ENCODE measurements at regions not wholly inside any gene's neighbourhood (a gene's known extent, or its start where the extent isn't known, plus 50 kb on each side); places are given as distances from the start of the nearest gene placed in this dataset.
A peak's percentile ranks its signal among the peaks of the same experiment; 100 is the strongest.
"Not testable (repeated sequence)": the region's sequence is repeated elsewhere in the genome, so short reads cannot be mapped to it uniquely, and the experiment has no call there.

DNA sequence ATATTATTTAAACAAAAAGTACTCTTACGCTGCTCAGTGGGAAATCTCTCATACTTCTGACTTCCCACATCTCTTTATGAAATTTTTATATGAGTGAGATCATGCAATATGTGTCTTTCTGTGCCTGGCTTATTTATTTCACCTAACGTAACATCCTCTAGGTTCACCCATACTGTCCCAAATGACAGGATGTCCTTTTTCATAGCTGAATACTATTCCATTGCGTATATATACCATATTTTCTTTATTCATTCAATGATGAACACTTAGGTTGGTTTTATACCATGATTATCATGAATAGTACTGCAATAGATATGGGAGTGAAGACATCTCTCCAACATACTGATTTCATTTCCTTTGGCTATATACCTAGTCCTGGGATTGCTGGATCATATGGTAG lies 57.8 kb upstream of the TPP2 start:
- intact Hi-C loops (cut with DNase I), result no loop called here
- no peak for DNase-seq (ENCODE audit: low spot score)

DNA sequence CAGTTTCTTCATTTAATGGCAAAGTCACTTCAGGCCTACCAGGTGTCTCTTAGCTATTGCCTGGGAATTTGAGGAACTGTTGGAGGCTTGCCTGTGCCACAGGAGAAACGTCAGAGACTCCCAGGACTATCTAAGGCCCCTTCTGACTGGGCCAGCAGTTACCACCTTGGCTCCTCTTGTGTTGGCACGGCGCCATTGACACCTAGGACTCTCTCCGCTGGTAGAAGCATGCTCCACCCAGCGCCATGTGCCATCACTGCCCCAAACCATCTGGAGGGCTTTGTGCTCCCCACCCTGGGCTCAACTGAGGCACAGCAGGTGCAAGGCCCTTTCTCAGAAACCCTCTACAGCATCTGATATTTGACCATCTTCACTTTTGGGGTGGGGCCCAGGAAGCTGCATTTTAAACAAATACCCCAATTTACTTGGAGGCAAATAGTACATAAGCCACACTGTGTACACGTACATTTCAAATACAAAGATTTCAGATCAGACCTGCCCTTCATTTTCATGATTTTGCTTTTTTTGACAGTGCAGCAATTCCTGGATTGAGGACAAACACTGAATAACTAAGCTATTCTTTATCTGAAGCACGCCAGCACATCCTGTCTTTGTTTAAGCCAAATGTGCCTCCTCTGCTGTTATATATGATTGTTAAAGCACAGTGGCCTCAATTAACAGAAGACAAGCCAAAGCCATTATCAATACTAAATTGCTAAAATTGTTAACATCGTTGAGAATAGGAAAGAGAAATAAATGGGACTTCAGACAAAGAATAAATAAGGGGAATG lies 59.9 kb upstream of the TPP2 start:
- peak; percentile 69 for DNase-seq (ENCODE audit: low spot score)
- intact Hi-C loops (cut with DNase I), result no loop called here

DNA sequence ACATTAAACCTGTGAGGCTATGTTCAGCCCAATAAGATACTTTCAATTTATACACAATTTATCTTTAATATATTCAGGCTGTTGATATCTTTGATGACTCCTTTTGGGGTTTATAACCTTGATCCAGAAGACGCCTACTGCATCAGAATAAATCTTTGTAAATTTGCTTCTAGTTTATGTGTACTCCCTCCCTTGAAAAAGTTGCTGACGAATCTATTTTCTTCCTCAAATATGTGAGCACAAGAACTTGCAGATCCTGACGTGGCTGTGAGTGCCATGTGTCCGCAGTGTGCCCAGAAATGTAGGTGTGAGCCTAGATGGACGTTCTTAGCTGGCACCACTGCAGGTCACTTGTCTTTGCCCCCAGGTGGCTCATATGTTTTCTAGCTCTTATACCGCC lies 60.6 kb upstream of the TPP2 start:
- intact Hi-C loops (cut with DNase I), result no loop called here
- DNase-seq (ENCODE audit: low spot score), result no peak

DNA sequence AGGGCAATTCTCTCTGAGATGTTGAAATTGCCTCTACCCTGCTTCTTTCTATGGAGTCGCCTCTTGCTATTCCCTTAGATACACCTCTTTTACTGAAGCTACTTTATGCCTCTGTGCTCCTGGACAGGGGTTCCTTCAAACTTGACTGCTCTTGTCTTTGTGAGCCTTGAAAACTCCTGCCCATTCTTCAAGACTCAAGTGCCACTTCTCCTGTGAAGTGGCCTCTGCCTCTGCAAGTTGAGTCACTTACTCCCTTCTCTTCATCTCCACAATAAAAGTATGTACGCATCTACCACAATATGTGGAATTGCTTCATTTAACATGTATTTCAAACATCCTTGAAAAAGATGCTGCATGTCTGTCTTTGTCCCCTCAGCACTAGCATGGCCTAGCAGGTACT lies 66.0 kb upstream of the TPP2 start:
- no peak for DNase-seq (ENCODE audit: low spot score)
- intact Hi-C loops (cut with DNase I), result no loop called here

DNA sequence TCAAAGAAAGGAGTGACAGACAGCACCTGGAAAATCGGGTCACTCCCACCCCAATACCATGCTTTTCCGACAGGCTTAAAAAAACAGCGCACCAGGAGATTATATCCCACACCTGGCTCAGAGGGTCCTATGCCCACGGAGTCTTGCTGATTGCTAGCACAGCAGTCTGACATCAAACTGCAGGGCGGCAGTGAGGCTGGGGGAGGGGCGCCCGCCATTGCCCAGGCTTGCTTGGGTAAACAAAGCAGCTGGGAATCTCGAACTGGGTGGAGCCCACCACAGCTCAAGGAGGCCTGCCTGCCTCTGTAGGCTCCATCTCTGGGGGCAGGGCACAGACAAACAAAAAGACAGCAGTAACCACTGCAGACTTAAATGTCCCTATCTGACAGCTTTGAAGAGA lies 74.5 kb upstream of the TPP2 start:
- intact Hi-C loops (cut with DNase I); DNase-seq (ENCODE audit: low spot score): not testable (repeated sequence)

DNA sequence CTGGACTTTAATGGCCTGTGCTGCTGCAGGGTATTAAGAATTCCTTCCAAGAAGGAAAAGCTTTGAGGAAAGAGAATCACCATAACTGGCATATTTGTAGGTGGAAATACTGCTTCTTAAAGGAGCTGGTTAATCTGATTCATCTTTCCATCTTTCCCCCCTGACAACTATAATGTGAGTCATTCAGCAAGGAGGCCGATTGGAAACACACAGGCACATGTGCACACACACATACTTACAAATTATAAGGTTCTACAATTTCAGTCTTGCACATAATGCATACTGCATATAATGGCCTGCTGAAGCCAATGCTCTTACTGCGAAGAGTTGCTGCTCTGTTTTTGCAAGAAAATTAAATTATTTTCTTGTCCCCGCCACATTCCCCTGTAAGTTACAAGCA lies 78.8 kb upstream of the TPP2 start:
- intact Hi-C loops (cut with DNase I), result no loop called here
- DNase-seq (ENCODE audit: low spot score), result no peak

DNA sequence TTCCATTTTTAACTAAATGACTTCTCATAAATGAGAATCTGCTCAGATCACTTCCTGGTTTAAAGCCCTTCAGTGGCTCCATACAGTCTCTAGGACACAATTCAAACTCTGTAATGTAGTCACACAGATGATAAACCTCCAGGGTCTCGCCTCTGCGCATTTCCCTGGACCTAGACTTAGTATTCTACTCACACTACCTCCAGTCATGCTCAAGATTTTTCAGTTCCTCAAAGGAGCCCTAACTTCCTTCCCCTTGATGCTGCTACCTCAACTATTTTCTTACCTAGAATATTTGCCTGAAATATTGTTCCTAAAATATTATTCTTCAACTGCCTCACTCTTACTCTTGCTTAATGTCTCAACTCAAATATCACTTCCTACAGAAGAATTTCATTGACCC lies 86.7 kb upstream of the TPP2 start:
- DNase-seq (ENCODE audit: low spot score), result no peak
- intact Hi-C loops (cut with DNase I), result no loop called here

DNA sequence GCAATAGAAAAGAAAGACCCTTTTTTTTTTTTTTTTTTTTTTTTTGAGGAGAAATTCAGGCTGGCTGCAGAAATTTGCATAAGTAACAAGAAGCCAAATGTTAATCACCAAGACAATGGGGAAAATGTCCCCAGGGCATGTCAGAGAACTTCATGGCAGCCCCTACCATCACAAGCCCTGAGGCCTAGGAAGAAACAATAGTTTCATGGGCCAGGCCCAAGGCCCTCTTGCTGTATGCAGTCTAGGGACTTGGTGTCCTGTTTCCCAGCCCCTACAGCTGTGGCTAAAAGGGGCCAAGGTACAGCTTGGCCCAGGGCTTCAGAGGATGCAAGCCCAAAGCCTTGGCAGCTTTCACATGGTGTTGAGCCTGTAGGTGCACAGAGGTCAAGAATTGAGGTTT lies 88.4 kb upstream of the TPP2 start:
- intact Hi-C loops (cut with DNase I), result no loop called here
- DNase-seq (ENCODE audit: low spot score), result no peak

DNA sequence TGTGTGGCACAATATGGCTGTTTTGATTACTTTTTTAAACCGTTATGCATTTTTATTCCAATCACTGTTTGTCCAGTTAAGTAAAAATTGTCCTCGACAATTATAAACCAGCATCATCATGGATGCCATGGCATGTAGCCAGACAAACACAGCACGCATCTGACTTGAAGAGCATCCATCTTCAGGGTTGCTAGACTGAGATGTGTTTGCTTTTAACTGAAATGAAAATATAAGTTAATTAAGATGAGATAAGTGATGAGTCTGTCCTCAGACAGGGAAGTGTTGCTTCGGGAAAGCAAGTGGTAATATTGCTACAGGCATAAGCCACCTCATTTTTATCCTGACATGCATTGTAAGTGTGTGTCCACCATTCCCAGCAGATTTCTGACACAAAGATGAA lies 92.8 kb upstream of the TPP2 start:
- DNase-seq (ENCODE audit: low spot score), result no peak
- intact Hi-C loops (cut with DNase I), result no loop called here

DNA sequence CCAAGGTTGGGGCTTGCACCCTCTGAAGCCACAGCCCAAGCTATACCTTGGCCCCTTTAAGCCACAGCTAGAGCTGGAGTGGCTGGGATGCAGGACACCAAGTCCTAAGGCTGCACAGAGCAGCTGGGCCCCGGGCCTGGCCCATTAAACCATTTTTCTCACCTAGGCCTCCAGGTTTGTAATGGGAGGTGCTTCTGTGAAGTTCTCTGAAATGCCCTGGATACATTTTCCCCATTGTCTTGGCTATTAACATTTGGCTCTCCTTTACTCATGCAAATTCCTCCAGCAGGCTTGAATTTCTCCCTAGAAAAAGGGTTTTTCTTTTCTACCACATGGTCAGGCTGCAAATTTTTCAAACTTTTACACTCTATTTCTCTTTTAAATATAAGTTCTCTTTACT lies 93.8 kb upstream of the FGF14 start:
- intact Hi-C loops (cut with DNase I), result loop anchor here in 1 of 2 donors (5.0 kb wide), 1 partner anchor 703 kb away; no protein-coding TSS in a partner anchor
- DNase-seq (ENCODE audit: low spot score), result no peak

DNA sequence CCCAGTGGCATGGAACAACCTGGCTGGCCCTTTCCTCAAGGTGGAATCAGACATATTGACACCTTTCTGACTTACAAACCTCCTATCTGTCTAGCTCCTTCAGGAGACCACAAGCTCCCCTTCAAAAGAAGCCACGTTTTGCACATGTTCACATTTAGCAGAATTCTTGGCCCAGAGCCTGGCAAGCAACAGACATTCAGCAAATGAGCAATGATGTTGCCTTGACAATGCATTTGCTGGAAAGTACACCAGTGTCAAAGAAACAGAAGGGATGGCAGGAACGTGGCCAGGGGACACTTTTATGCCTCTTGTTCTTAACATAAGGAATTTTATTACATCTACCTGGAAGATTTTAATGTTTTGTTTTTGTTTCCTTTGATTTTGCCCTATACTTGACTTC lies 85.5 kb upstream of the FGF14 start:
- intact Hi-C loops (cut with DNase I), result no loop called here
- no peak for DNase-seq (ENCODE audit: low spot score)

DNA sequence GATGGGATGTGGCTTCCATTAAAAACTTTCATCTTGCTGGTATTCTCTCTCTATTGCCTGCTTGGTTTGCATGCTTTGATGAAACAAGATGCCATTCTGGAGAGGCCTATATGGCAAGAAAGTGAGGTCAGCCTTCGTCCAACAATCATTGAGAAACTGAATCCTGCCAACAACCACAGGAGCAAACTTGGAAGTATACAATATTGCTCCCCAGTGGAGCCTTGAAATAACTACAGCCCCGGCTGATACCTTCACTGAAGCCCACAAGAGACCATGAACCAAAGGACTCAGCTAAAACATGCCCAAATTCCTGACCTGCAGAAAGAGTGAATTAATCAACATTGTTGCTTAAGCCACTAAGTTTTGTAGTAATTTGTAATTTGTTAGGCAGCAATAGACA lies 82.5 kb upstream of the FGF14 start:
- intact Hi-C loops (cut with DNase I), result no loop called here
- no peak for DNase-seq (ENCODE audit: low spot score)

DNA sequence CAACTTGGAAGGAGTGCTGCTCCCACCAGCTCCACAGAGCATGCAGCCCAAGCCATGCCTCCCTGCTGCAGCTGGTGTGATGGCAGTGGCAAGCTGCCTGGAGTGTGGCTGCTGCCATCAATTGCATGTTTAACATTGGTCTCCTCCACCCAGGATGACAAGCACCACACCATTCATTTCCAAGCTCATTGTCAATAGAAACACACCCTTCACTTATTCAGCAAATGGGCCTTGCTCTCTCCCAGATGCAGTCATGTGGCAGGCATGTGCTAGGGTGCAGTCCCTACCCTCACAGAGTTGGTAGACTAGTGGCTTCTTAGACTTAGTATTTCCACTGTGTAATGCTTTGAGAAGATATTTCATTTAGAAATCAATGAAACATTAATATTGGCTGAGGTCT lies 70.8 kb upstream of the FGF14 start:
- intact Hi-C loops (cut with DNase I), result no loop called here
- no peak for DNase-seq (ENCODE audit: low spot score)

DNA sequence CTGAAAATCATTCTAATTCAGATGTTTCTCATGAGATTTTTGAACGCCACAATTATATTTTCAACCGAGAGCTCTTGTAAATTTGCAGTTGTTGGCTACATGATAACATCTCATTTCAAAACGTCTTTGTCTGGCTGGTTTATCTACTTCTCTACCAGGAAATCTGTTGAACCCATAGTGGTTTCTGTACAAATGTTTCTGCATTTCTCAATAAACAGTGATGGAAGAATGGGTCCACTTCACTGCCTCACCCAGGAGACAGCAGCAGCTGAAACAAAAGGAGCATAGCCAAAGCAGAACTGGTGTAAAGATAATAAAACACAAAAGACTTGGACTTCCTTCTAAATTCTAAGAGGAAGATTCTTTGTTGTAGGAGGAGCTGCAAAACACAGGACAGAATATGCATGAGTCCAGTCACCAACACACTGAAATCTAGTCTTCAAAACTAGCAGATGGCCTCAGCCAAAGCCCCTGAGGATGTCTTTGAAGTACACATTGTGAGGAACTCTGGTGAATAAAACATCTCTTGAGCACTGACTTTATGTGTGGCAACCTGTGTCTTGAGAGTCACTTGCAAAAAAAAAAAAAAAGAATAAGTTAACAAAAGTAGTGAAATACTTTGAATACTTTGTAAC lies 68.6 kb upstream of the FGF14 start:
- intact Hi-C loops (cut with DNase I), result no loop called here
- DNase-seq (ENCODE audit: low spot score), result no peak

DNA sequence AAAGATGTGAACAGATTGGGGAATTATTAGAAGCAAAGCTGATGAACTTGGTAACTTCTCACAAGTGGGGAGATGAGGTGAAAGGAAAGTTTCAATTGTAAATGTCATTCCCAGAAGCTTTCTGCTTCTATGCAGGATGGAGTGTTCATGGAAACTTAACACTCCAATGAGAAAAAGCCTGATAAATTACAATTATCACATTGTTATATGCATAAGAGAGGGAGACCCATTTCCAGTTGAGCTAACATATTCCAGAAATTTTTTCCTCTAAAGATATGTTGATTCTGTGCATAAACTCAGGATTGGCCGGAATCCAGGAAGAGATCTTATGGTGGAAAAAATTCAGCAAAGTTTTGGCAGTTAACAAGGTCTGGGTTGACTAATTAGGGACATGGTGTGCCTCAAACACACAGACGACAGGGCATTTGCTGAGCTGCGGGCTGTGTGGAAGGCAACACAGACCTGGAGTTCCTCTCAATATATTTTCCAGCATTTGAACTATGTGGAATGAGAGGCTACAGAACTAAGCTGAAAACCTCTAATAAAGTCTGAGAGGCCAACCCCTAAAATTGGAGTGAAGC lies 64.9 kb upstream of the FGF14 start:
- intact Hi-C loops (cut with DNase I), result no loop called here
- DNase-seq (ENCODE audit: low spot score), result no peak

DNA sequence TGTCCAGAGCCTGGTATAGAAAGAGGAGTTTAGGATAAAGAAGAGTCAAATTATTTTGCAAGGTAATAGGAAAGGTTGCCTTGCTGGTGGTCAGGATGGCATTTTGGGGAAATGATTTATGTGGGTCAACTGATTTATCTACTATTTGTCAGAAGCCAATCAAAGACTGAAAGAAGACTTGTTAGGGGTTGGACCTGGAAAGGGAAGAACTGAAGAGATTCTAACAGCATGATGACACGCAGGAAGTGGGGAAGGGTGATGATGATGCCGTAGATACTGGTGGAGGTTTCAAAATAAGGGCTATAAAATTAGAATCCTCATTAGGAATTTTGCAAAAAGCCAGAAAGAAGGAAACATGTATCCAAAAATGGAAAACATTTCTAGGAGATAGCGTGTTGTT lies 60.7 kb upstream of the FGF14 start:
- DNase-seq (ENCODE audit: low spot score), result no peak
- intact Hi-C loops (cut with DNase I), result no loop called here

DNA sequence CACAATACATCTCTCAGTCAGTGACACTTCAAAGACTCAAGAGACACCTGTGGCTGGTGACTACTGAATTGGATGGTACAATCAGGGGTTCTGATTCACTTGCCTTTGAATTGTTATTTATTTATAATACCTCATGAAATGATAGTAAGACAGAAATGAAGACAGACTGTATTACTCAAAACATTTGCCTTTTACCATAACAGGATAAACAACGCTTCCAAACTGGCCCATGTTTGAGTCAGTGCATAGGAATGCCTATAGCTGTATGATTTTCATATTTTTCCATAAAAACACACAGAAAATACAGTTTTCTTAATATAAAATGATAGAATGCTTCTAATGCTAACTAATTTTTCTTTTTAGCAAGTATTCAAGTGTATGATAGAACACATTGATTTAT lies 59.5 kb upstream of the FGF14 start:
- no peak for DNase-seq (ENCODE audit: low spot score)
- intact Hi-C loops (cut with DNase I), result no loop called here

DNA sequence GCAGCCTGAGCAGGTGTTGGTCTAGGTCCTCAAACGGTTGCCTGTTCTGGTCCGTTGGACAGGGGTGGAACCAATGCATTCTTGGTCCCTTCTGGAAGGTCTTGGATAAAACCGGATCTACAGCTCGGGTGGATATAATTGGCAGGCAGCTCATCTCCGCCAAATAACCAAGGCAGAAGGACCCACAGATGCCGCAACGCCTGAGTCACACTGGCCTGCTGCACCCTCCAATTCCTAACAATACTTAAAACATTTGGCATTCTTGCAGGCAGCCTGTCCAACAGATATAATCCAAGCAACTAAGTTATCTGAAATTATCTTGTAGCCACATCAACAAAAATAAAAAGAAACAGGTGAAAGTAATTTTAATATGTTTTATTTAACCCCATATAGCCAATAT lies 59.0 kb upstream of the FGF14 start:
- no peak for DNase-seq (ENCODE audit: low spot score)
- intact Hi-C loops (cut with DNase I), result no loop called here

DNA sequence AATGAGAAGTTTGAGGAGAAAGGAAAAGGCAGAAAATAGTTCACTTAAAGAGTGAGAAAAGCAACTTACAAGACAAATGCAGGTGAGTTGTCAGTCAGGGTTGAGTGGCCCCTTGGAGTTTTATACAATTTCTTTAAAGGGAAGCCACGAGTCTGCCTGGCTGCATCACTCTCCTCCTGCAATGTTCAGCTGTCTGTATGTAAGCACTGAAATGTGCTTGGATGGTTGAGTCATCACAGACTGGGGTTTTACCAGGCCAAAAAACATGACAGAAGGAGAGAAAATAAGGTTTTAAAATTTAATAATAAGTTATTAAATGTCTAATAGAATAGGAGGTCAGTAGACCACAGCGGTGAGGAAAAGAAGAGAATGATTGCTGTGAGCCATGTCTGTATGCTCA lies 51.0 kb upstream of the FGF14 start:
- DNase-seq (ENCODE audit: low spot score), result no peak
- intact Hi-C loops (cut with DNase I), result loop anchor here (5.0 to 10.0 kb wide), 2 partner anchors 508 to 989 kb away; no protein-coding TSS in a partner anchor
